MM.1S (cell line): ENCODE measurements at regions not wholly inside any gene's neighbourhood (a gene's known extent, or its start where the extent isn't known, plus 50 kb on each side); places are given as distances from the start of the nearest gene placed in this dataset.

Source experiments
- CTCF ChIP-seq: fragments of 300-600 bp; sonication (generic); IDR thresholded peaks from 2 replicates; pipeline ENCODE4 v1.5.1; 2016; ENCODE audit warnings: antibody characterized with exemption, low read length, mixed read lengths
- EZH2 ChIP-seq: fragments of 300-600 bp; sonication (generic); optimal IDR thresholded peaks from 2 replicates; pipeline ENCODE3; 2017; ENCODE audit warnings: low read depth, mild to moderate bottlenecking, antibody characterized with exemption, low read length, mixed read lengths
- EZH2phosphoT487 ChIP-seq: fragments of 300-600 bp; sonication (generic); IDR thresholded peaks from 2 replicates; pipeline ENCODE4 v1.6.1; 2018; ENCODE audit warnings: antibody characterized with exemption, low read length

GRCh38 chr9:86636038-86636437 is 281.8 kb upstream of the TUT7 start:
- TF ChIP-seq EZH2phosphoT487 (no peak), CTCF (no peak), EZH2 (no peak)
